Smooth muscle cell (in vitro differentiated cells): ENCODE measurements at regions not wholly inside any gene's neighbourhood (a gene's known extent, or its start where the extent isn't known, plus 50 kb on each side); places are given as distances from the start of the nearest gene placed in this dataset.

Source experiments
- DNase-seq: peaks from one replicate; lab custom pipeline; 2025; ENCODE audit not compliant: unreplicated experiment; lab: John Stamatoyannopoulos, UW
- H2AFZ ChIP-seq: fragments of 200-600 bp; sonication (generic); 2 replicates; pipeline ENCODE4 v1.6.0; 2016; ENCODE audit warnings: antibody characterized with exemption, low read depth, mild to moderate bottlenecking
- H3F3A ChIP-seq: fragments of 200-600 bp; sonication (generic); 2 replicates; pipeline ENCODE4 v1.6.0; 2017; ENCODE audit warnings: antibody characterized with exemption, low read depth
- H3K27ac ChIP-seq: fragments of 200-600 bp; sonication (generic); 2 replicates; pipeline ENCODE4 v1.5.1; 2016; ENCODE audit warnings: low read depth, mild to moderate bottlenecking
- H3K27me3 ChIP-seq: fragments of 200-600 bp; sonication (generic); 2 replicates; pipeline ENCODE4 v1.6.1; 2016; ENCODE audit warnings: low read depth, mild to moderate bottlenecking
- H3K36me3 ChIP-seq: fragments of 200-600 bp; sonication (generic); 2 replicates; pipeline ENCODE4 v1.5.1; 2016; ENCODE audit warnings: low read depth
- H3K4me1 ChIP-seq: fragments of 200-600 bp; sonication (generic); 2 replicates; pipeline ENCODE4 v1.5.1; 2016; ENCODE audit warnings: low read depth
- H3K4me2 ChIP-seq: fragments of 200-600 bp; sonication (generic); 2 replicates; pipeline ENCODE4 v1.6.0; 2016; ENCODE audit warnings: mild to moderate bottlenecking
- H3K4me3 ChIP-seq: fragments of 200-600 bp; sonication (generic); 2 replicates; pipeline ENCODE4 v1.5.1; 2016; ENCODE audit warnings: mild to moderate bottlenecking
- H3K79me2 ChIP-seq: fragments of 200-600 bp; sonication (generic); 2 replicates; pipeline ENCODE4 v1.6.0; 2016; ENCODE audit warnings: low read depth, mild to moderate bottlenecking
- H3K9ac ChIP-seq: fragments of 200-600 bp; sonication (generic); 2 replicates; pipeline ENCODE4 v1.6.0; 2016; ENCODE audit warnings: low read depth
- H3K9me3 ChIP-seq: fragments of 200-600 bp; sonication (generic); replicated peaks from 2 replicates; pipeline ENCODE4 v1.5.1; 2016; ENCODE audit warnings: low read depth
- H4K20me1 ChIP-seq: fragments of 200-600 bp; sonication (generic); 2 replicates; pipeline ENCODE4 v1.6.0; 2016; ENCODE audit warnings: low read depth
- WGBS: methylation state at CpG from one replicate; pipeline ENCODE4 v1.1.7; 2016; ENCODE audit warnings: low lambda C conversion rate; 5-methylcytosine and 5-hydroxymethylcytosine counted together
- TF ChIP-seq, protein P1 (sequence below): fragments of 200-600 bp; sonication (generic); IDR thresholded peaks from 2 replicates; pipeline ENCODE4 v1.5.1; 2017; ENCODE audit warnings: borderline replicate concordance, mild to moderate bottlenecking, antibody characterized with exemption; ENCODE audit not compliant: insufficient read depth, poor library complexity, severe bottlenecking

DNA sequence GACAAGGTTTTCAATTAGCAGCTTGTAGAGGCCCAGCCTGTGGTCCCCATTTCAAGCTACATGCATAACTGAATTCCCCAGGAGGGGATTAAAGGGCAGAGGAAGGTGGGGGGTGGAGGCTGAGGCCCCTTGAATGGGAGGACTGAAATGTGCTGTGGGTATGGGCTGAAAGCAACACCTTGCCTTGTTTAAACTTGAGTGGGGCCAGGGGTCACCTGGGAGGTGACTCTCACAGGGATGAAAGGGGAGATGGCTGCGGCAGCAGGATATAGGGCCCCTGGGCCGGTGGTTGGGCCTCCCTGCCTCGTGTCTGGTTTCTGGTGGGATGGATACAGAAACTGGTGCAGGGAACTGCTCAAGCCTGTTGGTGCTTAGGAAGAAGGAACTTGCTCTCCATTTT lies 225.9 kb upstream of the SPRED2 start:
- Histone ChIP-seq H3K4me1 (peaks cover 17% of the 10 kb centered on the region), H3K9ac (no peak overlapping the region), H3K4me2 (no peak overlapping the region), H3K27me3 (no peaks in the 10 kb centered on the region), H3K9me3 (no peaks in the 10 kb centered on the region), H3K79me2 (no peaks in the 10 kb centered on the region), H3K36me3 (no peaks in the 10 kb centered on the region), H3K27ac (no peak overlapping the region), H3K4me3 (no peak overlapping the region), H3F3A (peaks cover 5% of the 10 kb centered on the region), H2AFZ (no peak overlapping the region), H4K20me1 (no peaks in the 10 kb centered on the region)
- DNase-seq: no peak
- 83% methylated on average over 3 of the region's 3 CpGs for WGBS
- TF ChIP-seq, protein P1, sequence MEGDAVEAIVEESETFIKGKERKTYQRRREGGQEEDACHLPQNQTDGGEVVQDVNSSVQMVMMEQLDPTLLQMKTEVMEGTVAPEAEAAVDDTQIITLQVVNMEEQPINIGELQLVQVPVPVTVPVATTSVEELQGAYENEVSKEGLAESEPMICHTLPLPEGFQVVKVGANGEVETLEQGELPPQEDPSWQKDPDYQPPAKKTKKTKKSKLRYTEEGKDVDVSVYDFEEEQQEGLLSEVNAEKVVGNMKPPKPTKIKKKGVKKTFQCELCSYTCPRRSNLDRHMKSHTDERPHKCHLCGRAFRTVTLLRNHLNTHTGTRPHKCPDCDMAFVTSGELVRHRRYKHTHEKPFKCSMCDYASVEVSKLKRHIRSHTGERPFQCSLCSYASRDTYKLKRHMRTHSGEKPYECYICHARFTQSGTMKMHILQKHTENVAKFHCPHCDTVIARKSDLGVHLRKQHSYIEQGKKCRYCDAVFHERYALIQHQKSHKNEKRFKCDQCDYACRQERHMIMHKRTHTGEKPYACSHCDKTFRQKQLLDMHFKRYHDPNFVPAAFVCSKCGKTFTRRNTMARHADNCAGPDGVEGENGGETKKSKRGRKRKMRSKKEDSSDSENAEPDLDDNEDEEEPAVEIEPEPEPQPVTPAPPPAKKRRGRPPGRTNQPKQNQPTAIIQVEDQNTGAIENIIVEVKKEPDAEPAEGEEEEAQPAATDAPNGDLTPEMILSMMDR: no peak

DNA sequence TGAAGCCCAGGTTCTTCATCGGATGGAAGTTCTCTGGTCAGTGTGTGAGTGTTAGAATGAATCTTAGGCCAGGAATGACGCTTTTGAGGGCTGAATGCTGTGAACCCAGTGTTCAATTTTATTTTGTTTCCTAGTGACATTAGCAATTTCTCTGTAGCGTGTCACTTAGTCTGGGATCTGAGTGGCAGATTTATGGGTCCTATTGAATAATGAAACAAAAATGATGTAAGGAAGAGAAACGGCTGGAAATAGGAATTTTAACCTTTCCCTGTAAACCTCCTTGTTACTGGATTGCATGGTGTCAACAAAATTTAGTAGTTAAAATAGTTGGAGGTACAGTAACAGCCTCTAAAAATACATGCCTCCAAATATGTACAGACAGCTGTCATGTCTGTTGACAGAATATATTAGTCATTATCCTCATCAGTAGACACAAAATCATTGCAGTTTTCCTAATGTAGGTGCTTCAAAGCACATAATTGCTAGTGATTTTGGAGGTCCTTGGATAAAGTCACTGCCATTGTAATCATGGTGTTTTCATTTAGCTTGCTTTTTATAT lies 223.8 kb upstream of the SPRED2 start:
- H4K20me1 ChIP-seq: no peaks in the 10 kb centered on the region
- peaks cover 5% of the 10 kb centered on the region for H3F3A ChIP-seq
- H3K4me1 ChIP-seq: peaks cover 13% of the 10 kb centered on the region
- no peak overlapping the region for H3K4me3 ChIP-seq
- peak overlapping the region; percentile 62 for H2AFZ ChIP-seq
- H3K79me2 ChIP-seq: no peaks in the 10 kb centered on the region
- TF ChIP-seq, protein P1: no peak
- 26% methylated on average over 4 of the region's 4 CpGs for WGBS
- H3K27ac ChIP-seq: peak overlapping the region; percentile 6
- H3K4me2 ChIP-seq: no peak overlapping the region
- no peaks in the 10 kb centered on the region for H3K27me3 ChIP-seq
- no peak overlapping the region for H3K9ac ChIP-seq
- no peaks in the 10 kb centered on the region for H3K9me3 ChIP-seq
- no peak for DNase-seq
- H3K36me3 ChIP-seq: no peaks in the 10 kb centered on the region

DNA sequence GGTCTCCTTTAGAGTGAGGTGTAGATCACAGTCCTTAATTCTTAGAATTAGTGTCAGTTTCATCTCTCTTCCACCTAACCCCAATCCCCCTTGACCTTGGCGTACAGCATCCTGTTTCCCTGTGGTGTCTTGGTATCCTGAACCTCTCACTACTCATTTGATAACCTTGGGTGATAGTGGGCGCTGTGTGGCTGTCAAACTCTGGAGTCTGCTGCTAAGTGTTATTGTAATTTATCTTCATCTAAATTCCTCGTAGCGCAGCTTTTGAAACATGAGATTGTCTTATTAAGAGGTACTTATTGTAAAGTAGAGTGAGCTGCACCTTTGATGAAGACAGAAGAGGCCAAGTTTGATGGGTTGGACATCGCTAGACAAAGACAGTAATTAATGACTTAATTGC lies 222.6 kb upstream of the SPRED2 start:
- Histone ChIP-seq H4K20me1 (no peaks in the 10 kb centered on the region), H3K27me3 (no peaks in the 10 kb centered on the region), H2AFZ (no peak overlapping the region), H3K27ac (no peak overlapping the region), H3K79me2 (no peaks in the 10 kb centered on the region), H3K9me3 (no peaks in the 10 kb centered on the region), H3K4me2 (no peak overlapping the region), H3K36me3 (no peaks in the 10 kb centered on the region), H3K4me3 (no peak overlapping the region), H3K9ac (no peak overlapping the region), H3K4me1 (peaks cover 8% of the 10 kb centered on the region), H3F3A (no peaks in the 10 kb centered on the region)
- 79% methylated on average over 5 of the region's 5 CpGs for WGBS
- no peak for DNase-seq
- TF ChIP-seq, protein P1: no peak

DNA sequence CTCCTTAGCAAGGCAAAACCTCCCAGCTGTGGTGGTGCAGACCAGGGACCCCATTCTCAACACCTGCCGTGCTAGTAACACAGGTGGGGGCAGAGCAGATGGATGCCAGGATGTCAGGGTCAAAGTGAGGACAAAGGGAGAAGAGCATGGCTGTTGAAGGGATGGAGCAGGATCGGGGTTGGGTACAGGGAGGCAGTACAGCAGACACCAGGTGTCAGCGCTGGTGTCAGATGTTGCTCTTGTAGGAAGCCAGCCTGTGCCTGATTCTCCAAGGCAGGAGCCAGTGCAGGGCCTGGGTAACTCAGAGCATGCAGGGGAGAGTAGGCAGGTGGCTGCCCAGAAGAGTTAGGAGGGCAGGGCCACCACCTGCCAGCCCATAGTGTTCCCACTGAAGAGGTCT lies 222.1 kb upstream of the SPRED2 start:
- Histone ChIP-seq H4K20me1 (no peaks in the 10 kb centered on the region), H3K4me1 (peaks cover 8% of the 10 kb centered on the region), H3K36me3 (no peaks in the 10 kb centered on the region), H3K4me3 (no peak overlapping the region), H3K27ac (no peak overlapping the region), H3K9ac (no peak overlapping the region), H3K4me2 (no peak overlapping the region), H3K9me3 (no peaks in the 10 kb centered on the region), H3K79me2 (no peaks in the 10 kb centered on the region), H3K27me3 (no peaks in the 10 kb centered on the region), H3F3A (no peaks in the 10 kb centered on the region), H2AFZ (no peak overlapping the region)
- no peak for DNase-seq
- TF ChIP-seq, protein P1: no peak
- 91% methylated on average over 3 of the region's 3 CpGs for whole genome bisulfite sequencing
